Endodermal cell (in vitro differentiated cells): ENCODE measurements at regions not wholly inside any gene's neighbourhood (a gene's known extent, or its start where the extent isn't known, plus 50 kb on each side); places are given as distances from the start of the nearest gene placed in this dataset.

Experiments used
- DNase-seq: peaks from one replicate; pipeline ENCODE4 v3.0.0-alpha.2; 2017
- H3K27ac ChIP-seq: 2 replicates; pipeline ENCODE4 v1.5.1; 2013; ENCODE audit warnings: mild to moderate bottlenecking, low read depth, low read length, moderate library complexity
- H3K27me3 ChIP-seq: 2 replicates; pipeline ENCODE4 v1.6.1; 2013; ENCODE audit warnings: mild to moderate bottlenecking, low read length, moderate library complexity; ENCODE audit not compliant: insufficient read depth, control insufficient read depth, poor library complexity, severe bottlenecking
- H3K36me3 ChIP-seq: 2 replicates; pipeline ENCODE4 v1.7.0; 2013; ENCODE audit warnings: mild to moderate bottlenecking, low read length, moderate library complexity; ENCODE audit not compliant: control insufficient read depth, insufficient read depth
- H3K4me1 ChIP-seq: one replicate; pipeline ENCODE4 v1.7.0; 2013; ENCODE audit warnings: low read length; ENCODE audit not compliant: control insufficient read depth, insufficient read depth
- H3K4me3 ChIP-seq: 2 replicates; pipeline ENCODE4 v1.5.1; 2013; ENCODE audit warnings: mild to moderate bottlenecking, low read length, moderate library complexity
- H3K9ac ChIP-seq: 2 replicates; pipeline ENCODE4 v1.6.1; 2013; ENCODE audit warnings: mild to moderate bottlenecking, low read length, moderate library complexity; ENCODE audit not compliant: poor library complexity, severe bottlenecking; ENCODE audit errors: extremely low read depth
- H3K9me3 ChIP-seq: 2 replicates; pipeline ENCODE4 v1.6.1; 2013; ENCODE audit warnings: mild to moderate bottlenecking, low read length, moderate library complexity; ENCODE audit not compliant: control insufficient read depth
- H3K27ac Mint-ChIP-seq: 2 replicates; pipeline ENCODE4 v1.8.0; 2020; ENCODE audit warnings: mixed read lengths
- H3K27me3 Mint-ChIP-seq: 2 replicates; pipeline ENCODE4 v1.8.0; 2021; ENCODE audit warnings: mild to moderate bottlenecking, mixed read lengths; ENCODE audit not compliant: insufficient read depth
- H3K36me3 Mint-ChIP-seq: 2 replicates; pipeline ENCODE4 v1.8.0; 2020; ENCODE audit warnings: low read depth, mixed read lengths
- H3K4me1 Mint-ChIP-seq: 2 replicates; pipeline ENCODE4 v1.8.0; 2020; ENCODE audit warnings: mixed read lengths
- H3K4me3 Mint-ChIP-seq: 2 replicates; pipeline ENCODE4 v1.8.0; 2020; ENCODE audit warnings: mild to moderate bottlenecking, moderate library complexity, mixed read lengths
- H3K9me3 Mint-ChIP-seq: 2 replicates; pipeline ENCODE4 v1.8.0; 2020; ENCODE audit warnings: mild to moderate bottlenecking, mixed read lengths
- CTCF ChIP-seq: fragments of 200-600 bp; sonication (generic); conservative IDR thresholded peaks from 2 replicates; pipeline ENCODE4 v1.5.0; 2021; ENCODE audit warnings: antibody characterized with exemption, mild to moderate bottlenecking
- WGBS, 2 experiments: methylation state at CpG; one replicate each; pipeline versions ENCODE4 v1.1.5 to v1.1.7; 2013; ENCODE audit warnings: missing lambda C conversion rate in 2 of 2, mixed read lengths in 1 of 2; ENCODE audit not compliant: insufficient coverage in 1 of 2, insufficient read length in 1 of 2; 5-methylcytosine and 5-hydroxymethylcytosine counted together

- Mint-ChIP-seq H3K36me3 (no peaks in the 10 kb centered on the region), H3K4me1 (no peaks in the 10 kb centered on the region), H3K27me3 (no peaks in the 10 kb centered on the region), H3K4me3 (no peak overlapping the region), H3K27ac (no peak overlapping the region), H3K9me3 (peaks cover 10% of the 10 kb centered on the region)
- Histone ChIP-seq H3K9ac (no peak overlapping the region), H3K36me3 (no peaks in the 10 kb centered on the region), H3K4me3 (no peak overlapping the region), H3K9me3 (peaks cover 13% of the 10 kb centered on the region), H3K27ac (no peak overlapping the region), H3K4me1 (no peaks in the 10 kb centered on the region), H3K27me3 (no peaks in the 10 kb centered on the region)
- TF ChIP-seq CTCF: no peak
- DNase-seq: no peak
- WGBS, 2 experiments: 82 to 83% methylated on average over 1 to 2 of the region's 2 CpGs
These were observed 170.2 kb upstream of the PCDH18 start for GRCh38 chr4:137702512-137702911.

GRCh38 chr4:137701401-137701800 is 169.1 kb upstream of the PCDH18 start:
- no peaks in the 10 kb centered on the region for H3K36me3 Mint-ChIP-seq
- no peak overlapping the region for H3K27ac ChIP-seq

GRCh38 chr4:137700751-137701150 is 168.5 kb upstream of the PCDH18 start:
- Mint-ChIP-seq H3K27me3 (no peaks in the 10 kb centered on the region), H3K36me3 (no peaks in the 10 kb centered on the region), H3K27ac (no peak overlapping the region), H3K4me3 (no peak overlapping the region), H3K9me3 (peaks cover 10% of the 10 kb centered on the region), H3K4me1 (no peaks in the 10 kb centered on the region)
- Histone ChIP-seq H3K9me3 (peaks cover 13% of the 10 kb centered on the region), H3K36me3 (no peaks in the 10 kb centered on the region), H3K27me3 (no peaks in the 10 kb centered on the region), H3K4me3 (no peak overlapping the region), H3K4me1 (no peaks in the 10 kb centered on the region), H3K27ac (no peak overlapping the region), H3K9ac (no peak overlapping the region)
- no peak for TF ChIP-seq CTCF
- DNase-seq: no peak
- WGBS, 2 experiments: 83 to 93% methylated on average over 3 to 4 of the region's 4 CpGs

More at GRCh38 chr4:137701401-137701800, 169.1 kb upstream of the PCDH18 start:
- Mint-ChIP-seq H3K9me3 (peaks cover 10% of the 10 kb centered on the region), H3K4me1 (no peaks in the 10 kb centered on the region), H3K27ac (no peak overlapping the region), H3K4me3 (no peak overlapping the region), H3K27me3 (no peaks in the 10 kb centered on the region)
- Histone ChIP-seq H3K9ac (no peak overlapping the region), H3K9me3 (peaks cover 13% of the 10 kb centered on the region), H3K4me1 (no peaks in the 10 kb centered on the region), H3K36me3 (no peaks in the 10 kb centered on the region), H3K4me3 (no peak overlapping the region), H3K27me3 (no peaks in the 10 kb centered on the region)
- no peak for TF ChIP-seq CTCF
- WGBS, 2 experiments: 100% methylated on average over 1 of the region's 1 CpG; no CpG with 5 or more reads in 1 of the 2 experiments
- no peak for DNase-seq
